Mesothelial cell of epicardium (in vitro differentiated cells): ENCODE measurements at regions not wholly inside any gene's neighbourhood (a gene's known extent, or its start where the extent isn't known, plus 50 kb on each side); places are given as distances from the start of the nearest gene placed in this dataset.

Experiments
- DNase-seq, 2 experiments: peaks; one replicate each; pipeline ENCODE4 v3.0.0; 2021; ENCODE audit warnings: low spot score in 2 of 2; ENCODE audit not compliant: unreplicated experiment in 2 of 2
- H3K27ac Mint-ChIP-seq: 2 replicates; pipeline ENCODE4 v1.8.0; 2021; ENCODE audit warnings: mixed read lengths
- H3K27me3 Mint-ChIP-seq: 2 replicates; pipeline ENCODE4 v1.8.0; 2021; ENCODE audit warnings: low read depth, mixed read lengths
- H3K36me3 Mint-ChIP-seq: 2 replicates; pipeline ENCODE4 v1.8.0; 2021; ENCODE audit warnings: mixed read lengths
- H3K4me1 Mint-ChIP-seq: 2 replicates; pipeline ENCODE4 v1.8.0; 2021; ENCODE audit warnings: mixed read lengths
- H3K4me3 Mint-ChIP-seq: 2 replicates; pipeline ENCODE4 v1.8.0; 2021; ENCODE audit warnings: mild to moderate bottlenecking, moderate library complexity, mixed read lengths
- H3K9me3 Mint-ChIP-seq: 2 replicates; pipeline ENCODE4 v1.8.0; 2021; ENCODE audit warnings: mixed read lengths
- TF ChIP-seq, protein P1 (sequence below): fragments of 200-600 bp; sonication (generic); IDR thresholded peaks from one replicate; pipeline ENCODE4 v1.5.0; 2021; ENCODE audit warnings: antibody characterized with exemption; ENCODE audit not compliant: unreplicated experiment

DNA sequence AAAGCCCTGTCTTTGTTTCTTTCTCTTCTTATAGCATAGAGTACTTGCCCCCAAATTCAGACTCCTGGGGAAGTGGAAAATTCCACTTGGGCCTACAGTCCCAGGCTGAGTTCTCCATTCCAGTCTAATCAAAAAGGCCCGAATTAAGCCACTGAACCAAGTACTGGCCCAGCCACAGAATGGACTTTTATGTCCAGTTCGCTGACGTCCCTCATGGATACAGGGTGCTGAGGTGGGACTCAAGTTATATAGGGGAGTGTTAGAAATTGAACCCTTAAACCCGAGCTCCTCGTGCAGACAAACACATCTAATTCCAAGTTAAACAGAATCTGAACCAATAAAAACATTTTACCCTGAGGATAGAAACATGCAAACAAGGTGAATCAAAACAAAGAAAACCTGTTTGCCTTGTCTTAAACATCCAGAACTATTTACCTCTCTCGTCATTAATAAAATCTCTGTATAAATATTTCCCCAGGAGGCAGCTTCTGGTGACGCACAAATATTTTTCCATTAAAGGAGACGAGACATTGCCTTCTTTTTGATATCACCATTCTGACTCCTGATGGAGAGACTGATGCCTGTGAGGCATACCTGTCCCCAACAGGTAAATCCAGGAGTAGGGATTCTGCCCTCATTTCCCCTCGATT, 136.8 kb upstream of the ARL4C start:
- Mint-ChIP-seq H3K27me3 (peaks cover 21% of the 10 kb centered on the region), H3K36me3 (peaks cover 3% of the 10 kb centered on the region), H3K4me1 (peaks cover 40% of the 10 kb centered on the region), H3K4me3 (no peak overlapping the region), H3K27ac (peak overlapping the region; percentile 44), H3K9me3 (peaks cover 9% of the 10 kb centered on the region)
- TF ChIP-seq, protein P1, sequence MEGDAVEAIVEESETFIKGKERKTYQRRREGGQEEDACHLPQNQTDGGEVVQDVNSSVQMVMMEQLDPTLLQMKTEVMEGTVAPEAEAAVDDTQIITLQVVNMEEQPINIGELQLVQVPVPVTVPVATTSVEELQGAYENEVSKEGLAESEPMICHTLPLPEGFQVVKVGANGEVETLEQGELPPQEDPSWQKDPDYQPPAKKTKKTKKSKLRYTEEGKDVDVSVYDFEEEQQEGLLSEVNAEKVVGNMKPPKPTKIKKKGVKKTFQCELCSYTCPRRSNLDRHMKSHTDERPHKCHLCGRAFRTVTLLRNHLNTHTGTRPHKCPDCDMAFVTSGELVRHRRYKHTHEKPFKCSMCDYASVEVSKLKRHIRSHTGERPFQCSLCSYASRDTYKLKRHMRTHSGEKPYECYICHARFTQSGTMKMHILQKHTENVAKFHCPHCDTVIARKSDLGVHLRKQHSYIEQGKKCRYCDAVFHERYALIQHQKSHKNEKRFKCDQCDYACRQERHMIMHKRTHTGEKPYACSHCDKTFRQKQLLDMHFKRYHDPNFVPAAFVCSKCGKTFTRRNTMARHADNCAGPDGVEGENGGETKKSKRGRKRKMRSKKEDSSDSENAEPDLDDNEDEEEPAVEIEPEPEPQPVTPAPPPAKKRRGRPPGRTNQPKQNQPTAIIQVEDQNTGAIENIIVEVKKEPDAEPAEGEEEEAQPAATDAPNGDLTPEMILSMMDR: no peak
- DNase-seq: no peak

DNA sequence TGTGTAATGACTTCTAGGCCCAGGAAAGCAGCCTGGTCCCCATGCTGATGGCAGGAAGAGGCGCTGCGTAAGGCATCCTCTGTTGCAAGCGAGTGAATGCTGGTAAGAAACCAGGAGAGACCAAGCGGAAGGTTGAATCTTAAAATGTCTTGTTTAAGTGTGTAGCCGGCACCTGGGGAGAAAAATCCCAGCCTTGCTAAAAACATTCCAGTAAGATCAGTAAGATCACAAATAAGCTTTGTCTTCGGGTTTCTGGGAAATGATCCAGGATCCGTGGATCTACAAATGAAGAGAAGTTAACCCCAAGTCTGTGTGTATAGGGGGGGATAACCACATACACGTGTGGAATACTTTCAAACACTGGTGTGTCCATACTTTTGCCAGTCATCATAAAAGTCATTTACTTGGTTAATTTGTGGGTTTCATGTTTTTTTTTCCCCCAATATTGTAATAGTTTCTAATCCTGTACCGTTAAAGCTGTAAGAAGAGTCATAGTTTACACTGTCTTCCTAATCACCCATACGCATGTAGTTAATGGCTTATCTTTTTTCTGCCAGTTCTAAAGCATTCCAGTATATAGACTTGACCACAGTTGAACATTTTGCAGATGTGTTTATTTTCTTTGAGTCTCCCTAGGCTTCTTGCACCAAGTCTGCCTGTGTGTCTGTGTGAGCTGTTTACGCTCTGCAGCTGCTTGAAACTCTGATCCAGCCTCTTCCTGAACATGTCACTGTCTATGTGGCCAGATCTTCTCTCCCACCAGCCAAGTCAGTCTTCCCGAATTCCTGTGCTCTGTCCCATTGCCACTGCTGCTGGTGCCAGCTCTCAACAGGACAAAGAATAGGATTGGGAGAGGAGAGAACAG, 135.9 kb upstream of the ARL4C start:
- no peak for DNase-seq
- H3K4me1 Mint-ChIP-seq: peaks cover 40% of the 10 kb centered on the region
- peaks cover 19% of the 10 kb centered on the region for H3K27me3 Mint-ChIP-seq
- peak overlapping the region; percentile 70 for H3K27ac Mint-ChIP-seq
- peaks cover 9% of the 10 kb centered on the region for H3K9me3 Mint-ChIP-seq
- TF ChIP-seq, protein P1: no peak
- no peak overlapping the region for H3K4me3 Mint-ChIP-seq
- peaks cover 3% of the 10 kb centered on the region for H3K36me3 Mint-ChIP-seq

DNA sequence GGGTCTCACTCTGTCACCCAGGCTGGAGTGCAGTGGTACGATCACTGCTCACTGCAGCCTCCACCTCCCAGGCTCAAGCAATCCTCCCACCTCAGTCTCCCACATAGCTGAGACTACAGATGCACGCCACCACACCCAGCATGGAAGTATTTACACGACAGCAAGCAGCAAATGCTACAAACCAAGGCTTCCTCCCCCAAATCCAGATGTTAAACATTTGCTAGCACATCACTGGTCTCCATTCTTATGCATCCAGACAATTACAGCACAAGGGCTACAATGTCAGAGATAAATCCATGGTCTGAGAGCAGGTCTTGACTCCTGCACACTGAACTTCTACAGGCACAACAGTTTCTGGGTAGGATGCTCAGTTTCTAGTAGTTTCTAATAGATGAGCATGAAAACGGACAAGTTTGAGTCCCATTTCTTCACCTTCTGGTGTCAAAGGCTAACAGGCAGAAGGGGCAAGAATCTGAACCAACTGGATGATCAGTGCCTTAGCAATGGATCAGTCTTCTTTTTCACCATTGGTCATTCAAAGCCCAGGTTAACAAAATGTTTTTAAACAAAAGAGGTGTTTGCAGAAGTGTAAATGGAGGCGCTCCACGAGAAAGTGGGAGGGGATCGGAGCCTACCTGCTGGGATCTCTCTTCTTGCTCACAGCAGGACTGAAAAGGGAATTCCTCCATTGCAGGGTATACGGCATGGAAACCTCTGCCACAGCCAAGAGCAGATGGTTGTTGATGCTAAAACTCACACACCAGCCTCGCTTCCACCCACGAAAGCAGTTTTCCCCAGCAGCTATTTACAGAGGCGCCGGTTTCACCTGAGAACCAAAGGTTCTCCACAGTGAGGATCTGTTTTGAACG, 135.0 kb upstream of the ARL4C start:
- DNase-seq: no peak
- Mint-ChIP-seq H3K4me1 (peaks cover 40% of the 10 kb centered on the region), H3K27me3 (peaks cover 19% of the 10 kb centered on the region), H3K4me3 (no peak overlapping the region), H3K36me3 (peaks cover 3% of the 10 kb centered on the region), H3K27ac (no peak overlapping the region), H3K9me3 (peaks cover 8% of the 10 kb centered on the region)
- TF ChIP-seq, protein P1: no peak

DNA sequence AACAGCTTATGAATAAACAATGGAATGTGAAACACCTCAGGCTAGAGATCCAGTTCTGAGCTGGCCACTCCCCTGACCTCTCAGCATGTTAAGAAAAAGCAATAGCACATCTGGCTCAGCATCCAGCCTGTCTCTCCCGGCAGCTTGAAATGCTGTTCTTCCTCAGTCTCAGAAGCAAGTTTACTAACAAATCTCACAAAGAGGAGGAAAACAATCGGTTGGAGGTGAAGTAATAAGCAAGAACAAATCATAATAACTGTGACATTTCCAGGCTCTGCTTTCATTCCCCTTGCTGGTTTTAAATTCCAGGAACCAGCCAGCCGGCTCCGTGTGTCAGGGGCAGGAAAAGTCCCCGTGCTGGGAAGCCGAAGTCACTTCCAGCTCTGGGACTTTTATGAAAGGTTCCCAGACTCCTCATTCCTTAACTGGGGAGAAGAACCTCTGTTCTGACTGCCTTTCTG, 133.9 kb upstream of the ARL4C start:
- Mint-ChIP-seq H3K36me3 (no peaks in the 10 kb centered on the region), H3K9me3 (peaks cover 2% of the 10 kb centered on the region), H3K27me3 (peaks cover 24% of the 10 kb centered on the region), H3K4me3 (no peak overlapping the region), H3K4me1 (peaks cover 40% of the 10 kb centered on the region), H3K27ac (no peak overlapping the region)
- DNase-seq: no peak
- TF ChIP-seq, protein P1: no peak

DNA sequence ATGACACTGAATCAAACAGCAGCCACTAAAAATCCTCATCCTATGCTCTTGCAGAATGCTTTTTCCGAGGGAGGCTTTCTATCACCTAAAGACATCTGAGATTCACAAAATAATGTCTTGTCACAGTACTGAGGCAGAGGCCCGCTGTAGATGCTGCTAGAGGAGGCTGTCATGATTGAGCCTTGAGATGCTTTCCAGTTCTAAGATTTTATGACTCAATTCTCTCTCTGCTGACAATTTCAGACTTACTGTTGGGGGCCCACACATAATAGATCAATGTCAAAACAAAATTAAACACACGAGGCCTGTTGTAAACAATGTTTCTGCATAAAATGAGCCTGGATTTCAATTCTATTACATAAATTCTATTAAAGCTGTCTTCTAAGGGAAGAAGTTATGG, 132.7 kb upstream of the ARL4C start:
- Mint-ChIP-seq H3K36me3 (no peaks in the 10 kb centered on the region), H3K4me1 (peaks cover 36% of the 10 kb centered on the region), H3K9me3 (no peaks in the 10 kb centered on the region), H3K27me3 (peaks cover 26% of the 10 kb centered on the region), H3K4me3 (no peak overlapping the region), H3K27ac (no peak overlapping the region)
- no peak for DNase-seq
- TF ChIP-seq, protein P1: no peak
